GM12865 (cell line): ENCODE measurements at regions not wholly inside any gene's neighbourhood (a gene's known extent, or its start where the extent isn't known, plus 50 kb on each side); places are given as distances from the start of the nearest gene placed in this dataset.

Experiments used
- DNase-seq: peaks from one replicate; pipeline ENCODE4 v3.0.0; 2010; ENCODE audit warnings: low read depth
- H3K4me3 ChIP-seq: 2 replicates; pipeline ENCODE4 v1.5.1; 2011; ENCODE audit warnings: mild to moderate bottlenecking, low read depth, low read length, control low read depth
- CTCF ChIP-seq: IDR thresholded peaks from 2 replicates; pipeline ENCODE4 v1.5.1; 2011; ENCODE audit warnings: low read length, control low read depth, low read depth, inconsistent platforms; ENCODE audit not compliant: insufficient read depth; ENCODE audit errors: missing control alignments

DNA sequence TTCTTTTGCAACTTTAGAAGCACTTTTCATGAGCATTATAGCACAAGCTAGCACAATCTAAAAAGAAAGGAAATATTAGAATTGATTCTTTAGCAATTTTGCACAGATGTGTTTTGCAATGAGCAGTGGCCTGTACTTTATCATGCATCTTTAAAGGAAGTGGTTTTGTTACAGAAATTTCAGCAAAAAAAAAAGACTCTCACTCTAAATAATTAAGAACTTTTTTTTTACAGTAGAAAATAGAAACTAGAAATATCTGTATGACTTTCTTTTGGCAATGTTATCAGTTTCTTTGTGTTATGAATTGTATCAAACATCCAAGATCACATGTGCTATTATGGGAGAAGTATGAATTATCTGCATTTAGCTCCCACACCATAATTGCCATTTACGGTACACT, 195.7 kb upstream of the KLF6 start:
- TF ChIP-seq CTCF: no peak
- no peak overlapping the region for H3K4me3 ChIP-seq
- DNase-seq: no peak

GRCh38 chr10:3980144-3980543, 195.1 kb upstream of the KLF6 start:
- H3K4me3 ChIP-seq: no peak overlapping the region
- DNase-seq: no peak
- no peak for TF ChIP-seq CTCF

- no peak for DNase-seq
- H3K4me3 ChIP-seq: no peak overlapping the region
- TF ChIP-seq CTCF: no peak
These were observed 193.8 kb upstream of the KLF6 start for GRCh38 chr10:3978761-3979160.

GRCh38 chr10:3978174-3978573, 193.2 kb upstream of the KLF6 start:
- DNase-seq: no peak
- no peak for TF ChIP-seq CTCF
- H3K4me3 ChIP-seq: no peak overlapping the region

- TF ChIP-seq CTCF: no peak
- DNase-seq: no peak
- H3K4me3 ChIP-seq: no peak overlapping the region
These were observed 192.8 kb upstream of the KLF6 start for GRCh38 chr10:3977761-3978160.

- no peak overlapping the region for H3K4me3 ChIP-seq
- TF ChIP-seq CTCF: no peak
These were observed 191.7 kb upstream of the KLF6 start for GRCh38 chr10:3976718-3977117.

DNA sequence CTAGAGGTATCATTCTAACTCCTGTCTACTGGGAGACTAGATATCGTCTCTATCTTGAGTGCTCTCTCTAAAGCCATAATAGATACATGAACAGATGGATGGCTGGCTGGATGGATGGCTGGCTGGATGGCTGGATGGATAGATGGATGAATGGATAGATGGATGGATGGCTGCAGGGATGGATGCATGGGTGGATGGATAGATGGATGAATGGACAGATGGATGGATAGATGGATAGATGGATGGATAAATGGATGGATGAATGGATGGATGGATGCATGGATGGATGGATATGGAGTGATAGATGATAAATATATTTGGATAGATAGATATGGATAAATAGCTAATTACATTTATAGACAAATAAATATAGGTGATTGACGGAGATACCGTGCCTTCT, 191.2 kb upstream of the KLF6 start:
- no peak for DNase-seq
- H3K4me3 ChIP-seq: no peak overlapping the region
- TF ChIP-seq CTCF: no peak

More at GRCh38 chr10:3976718-3977117, 191.7 kb upstream of the KLF6 start:
- peak; percentile 7 for DNase-seq
